C4-2B (cell line): ENCODE measurements at regions not wholly inside any gene's neighbourhood (a gene's known extent, or its start where the extent isn't known, plus 50 kb on each side); places are given as distances from the start of the nearest gene placed in this dataset.

ENCODE experiments used
- ZFX ChIP-seq: fragments of 450-650 bp; IDR thresholded peaks from 2 replicates; pipeline ENCODE4 v1.6.1; 2017
- TF ChIP-seq, protein P1 (sequence below): fragments of 450-650 bp; conservative IDR thresholded peaks from 2 replicates; pipeline ENCODE4 v1.5.1; 2017; ENCODE audit warnings: mild to moderate bottlenecking

DNA sequence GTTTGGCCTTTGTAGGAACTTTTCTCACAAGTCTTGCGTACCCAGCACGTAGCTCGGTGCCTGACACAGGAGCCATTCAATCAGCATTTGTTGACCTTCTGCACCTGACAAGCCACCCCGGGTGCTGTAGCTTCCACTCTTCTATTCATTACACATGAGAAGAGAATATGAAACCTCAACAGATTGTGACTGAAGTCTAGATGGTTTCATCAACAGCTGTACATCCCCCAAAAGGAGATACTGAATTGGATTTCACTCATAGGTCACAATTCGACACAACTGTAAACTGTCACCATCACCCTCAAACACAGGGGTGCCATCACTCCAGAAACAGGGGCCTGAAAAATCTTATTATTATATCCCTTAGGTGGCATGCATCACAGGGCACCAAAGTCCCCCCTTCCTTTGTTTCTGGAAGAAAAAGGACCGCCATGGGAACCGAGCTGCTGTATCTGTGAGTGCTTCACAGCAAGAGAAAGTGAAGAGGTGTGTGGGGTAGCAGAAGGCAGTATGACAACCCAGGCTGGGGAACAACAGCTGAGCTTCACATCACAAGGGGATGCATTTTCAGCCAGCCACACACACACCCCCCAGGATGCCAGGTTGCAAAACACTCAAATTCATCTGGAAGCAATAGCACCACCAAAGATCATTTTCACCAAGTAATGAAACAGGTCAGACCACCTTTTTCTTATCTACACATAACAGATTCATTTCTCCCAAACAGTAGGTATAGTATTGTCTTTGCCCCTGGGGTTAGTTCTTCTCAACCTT, 225.7 kb downstream of the TOMM20 start:
- TF ChIP-seq, protein P1, sequence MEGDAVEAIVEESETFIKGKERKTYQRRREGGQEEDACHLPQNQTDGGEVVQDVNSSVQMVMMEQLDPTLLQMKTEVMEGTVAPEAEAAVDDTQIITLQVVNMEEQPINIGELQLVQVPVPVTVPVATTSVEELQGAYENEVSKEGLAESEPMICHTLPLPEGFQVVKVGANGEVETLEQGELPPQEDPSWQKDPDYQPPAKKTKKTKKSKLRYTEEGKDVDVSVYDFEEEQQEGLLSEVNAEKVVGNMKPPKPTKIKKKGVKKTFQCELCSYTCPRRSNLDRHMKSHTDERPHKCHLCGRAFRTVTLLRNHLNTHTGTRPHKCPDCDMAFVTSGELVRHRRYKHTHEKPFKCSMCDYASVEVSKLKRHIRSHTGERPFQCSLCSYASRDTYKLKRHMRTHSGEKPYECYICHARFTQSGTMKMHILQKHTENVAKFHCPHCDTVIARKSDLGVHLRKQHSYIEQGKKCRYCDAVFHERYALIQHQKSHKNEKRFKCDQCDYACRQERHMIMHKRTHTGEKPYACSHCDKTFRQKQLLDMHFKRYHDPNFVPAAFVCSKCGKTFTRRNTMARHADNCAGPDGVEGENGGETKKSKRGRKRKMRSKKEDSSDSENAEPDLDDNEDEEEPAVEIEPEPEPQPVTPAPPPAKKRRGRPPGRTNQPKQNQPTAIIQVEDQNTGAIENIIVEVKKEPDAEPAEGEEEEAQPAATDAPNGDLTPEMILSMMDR, result no peak
- no peak for TF ChIP-seq ZFX
